CD4-positive, alpha-beta T cell (primary cell): ENCODE measurements at regions not wholly inside any gene's neighbourhood (a gene's known extent, or its start where the extent isn't known, plus 50 kb on each side); places are given as distances from the start of the nearest gene placed in this dataset.

Experiments
- ATAC-seq: fragments of 200-7000 bp; cut with Tn5 transposase; one replicate; pipeline ENCODE4 v1.10.0; 2022; ENCODE audit warnings: mild to moderate bottlenecking; ENCODE audit not compliant: poor library complexity
- CTCF ChIA-PET: fragments of 350-600 bp; sonication (Branson Sonifier 250); formaldehyde crosslinking; loops from one replicate; lab custom pipeline; 2021; ENCODE audit warnings: antibody characterized with exemption, inconsistent platforms; lab: Charles Lee
- POLR2A ChIA-PET: fragments of 350-600 bp; sonication (Branson Sonifier 250); formaldehyde crosslinking; loops from one replicate; lab custom pipeline; 2021; ENCODE audit warnings: antibody characterized with exemption, inconsistent platforms; lab: Charles Lee
- DNase-seq, 14 experiments: peaks; one replicate each; pipeline ENCODE4 v3.0.0-alpha.2; 2013 to 2020; ENCODE audit warnings: mixed read lengths in 2 of 14
- H3K27ac ChIP-seq, 2 donors: one replicate each; pipeline versions ENCODE4 v1.5.1 to v1.7.0; 2013; ENCODE audit warnings: low read length in 2 of 2, low read depth in 1 of 2, mild to moderate bottlenecking in 1 of 2
- H3K27me3 ChIP-seq, 2 experiments: 1 replicate in 1 of 2; 2 replicates in 1 of 2; pipeline versions ENCODE4 v1.6.1 to v1.7.0; 2013; ENCODE audit warnings: low read length in 2 of 2, control low read depth in 1 of 2, mild to moderate bottlenecking in 1 of 2, moderate library complexity in 1 of 2; ENCODE audit not compliant: insufficient read depth in 2 of 2, control insufficient read depth in 1 of 2
- H3K36me3 ChIP-seq: one replicate; pipeline ENCODE4 v1.6.1; 2013; ENCODE audit warnings: low read length, control low read depth; ENCODE audit not compliant: insufficient read depth
- H3K4me1 ChIP-seq: one replicate; pipeline ENCODE4 v1.6.1; 2013; ENCODE audit warnings: low read length, control low read depth; ENCODE audit not compliant: insufficient read depth
- H3K4me3 ChIP-seq: one replicate; pipeline ENCODE4 v1.5.1; 2013; ENCODE audit warnings: mild to moderate bottlenecking, low read length, moderate library complexity
- H3K9me3 ChIP-seq, 2 experiments: 1 replicate in 1 of 2; 2 replicates in 1 of 2; pipeline versions ENCODE4 v1.6.1 to v1.7.0; 2013; ENCODE audit warnings: low read length in 2 of 2, mild to moderate bottlenecking in 2 of 2, control low read depth in 1 of 2, moderate library complexity in 1 of 2; ENCODE audit not compliant: control insufficient read depth in 1 of 2, insufficient read depth in 1 of 2
- H3K27ac Mint-ChIP-seq: one replicate; pipeline ENCODE4 v1.8.0; 2020; ENCODE audit warnings: mixed read lengths
- H3K27me3 Mint-ChIP-seq: one replicate; pipeline ENCODE4 v1.8.0; 2021; ENCODE audit warnings: mixed read lengths
- H3K36me3 Mint-ChIP-seq: one replicate; pipeline ENCODE4 v1.8.0; 2021; ENCODE audit warnings: low read depth, mixed read lengths
- H3K4me1 Mint-ChIP-seq: one replicate; pipeline ENCODE4 v1.8.0; 2021; ENCODE audit warnings: low read depth, mixed read lengths
- H3K4me3 Mint-ChIP-seq: one replicate; pipeline ENCODE4 v1.8.0; 2020; ENCODE audit warnings: mild to moderate bottlenecking, mixed read lengths
- H3K9me3 Mint-ChIP-seq: one replicate; pipeline ENCODE4 v1.8.0; 2020; ENCODE audit warnings: mixed read lengths
- CTCF ChIP-seq: fragments of 200-600 bp; IDR thresholded peaks from one replicate; pipeline ENCODE4 v1.8.0; 2022; ENCODE audit warnings: antibody characterized with exemption, mild to moderate bottlenecking
- intact Hi-C, 2 experiments: fragments of 100-400 bp; cut with DNase I in 1 of 2; cut with micrococcal nuclease in 1 of 2; formaldehyde crosslinking; loops; one replicate each; pipeline versions ENCODE4 v1.15.1 to v1.9.0; 2023 to 2025; cut with DNase I, micrococcal nuclease

- ATAC-seq (no peak), DNase-seq (no peak)
- no peaks in the 10 kb centered on the region for H3K36me3 Mint-ChIP-seq
- H3K36me3 ChIP-seq = no peaks in the 10 kb centered on the region
- peaks cover 3% of the 10 kb centered on the region for H3K9me3 Mint-ChIP-seq
- peaks cover 0 to 6% of the 10 kb centered on the region in 2 experiments for H3K27me3 ChIP-seq
- no peak overlapping the region for H3K27ac Mint-ChIP-seq
- no peak for TF ChIP-seq CTCF
- intact Hi-C loops = no loop called here
- H3K27ac ChIP-seq = no peak overlapping the region
- H3K4me3 Mint-ChIP-seq = no peak overlapping the region
- H3K9me3 ChIP-seq = no peaks in the 10 kb centered on the region
- ChIA-PET CTCF (no interaction called here), POLR2A (no interaction called here)
- H3K4me1 ChIP-seq = no peaks in the 10 kb centered on the region
- H3K27me3 Mint-ChIP-seq = peaks cover 9% of the 10 kb centered on the region
- no peaks in the 10 kb centered on the region for H3K4me1 Mint-ChIP-seq
- H3K4me3 ChIP-seq = no peak overlapping the region
Observed at GRCh38 chr5:57581222-57581621, 98.6 kb upstream of the ACTBL2 start.

DNA sequence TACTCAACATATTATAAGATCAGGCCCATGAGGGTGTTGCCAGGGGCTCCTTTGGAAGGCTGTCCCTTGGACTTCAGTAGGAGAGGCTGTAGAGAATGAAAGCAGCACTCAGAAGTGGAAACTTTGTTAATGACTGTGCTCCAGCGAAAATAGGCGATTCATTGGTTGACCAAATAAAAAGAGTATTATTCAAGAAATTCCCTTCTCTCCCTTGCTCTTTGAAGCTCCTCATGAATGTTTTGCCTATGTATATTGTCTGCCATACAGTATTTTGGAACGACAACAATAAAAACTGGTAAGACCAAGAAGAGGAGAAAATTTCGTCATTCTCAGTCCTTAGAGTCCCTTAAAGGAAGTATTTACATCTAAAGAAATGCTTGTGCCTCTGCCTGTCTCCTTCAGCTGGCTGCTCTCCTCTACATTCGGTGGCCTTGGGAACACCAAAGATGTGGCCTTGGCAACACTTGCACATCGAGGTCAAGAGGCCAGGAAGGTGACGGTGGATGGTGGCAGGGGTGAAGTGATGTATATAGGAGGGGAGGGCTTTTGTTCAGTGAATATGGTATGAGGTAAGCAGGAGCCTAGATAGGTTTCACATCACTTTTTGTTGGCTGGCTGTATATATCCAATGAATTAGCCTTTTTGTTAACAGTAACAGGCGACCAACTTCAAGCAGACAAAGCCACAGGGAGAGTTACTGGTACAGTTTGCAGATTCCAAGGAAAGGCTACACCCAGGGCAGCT lies 95.0 kb upstream of the ACTBL2 start:
- Mint-ChIP-seq H3K4me1 (no peaks in the 10 kb centered on the region), H3K27me3 (peaks cover 9% of the 10 kb centered on the region), H3K36me3 (no peaks in the 10 kb centered on the region), H3K9me3 (peaks cover 3% of the 10 kb centered on the region), H3K27ac (no peak overlapping the region), H3K4me3 (no peak overlapping the region)
- Histone ChIP-seq H3K27me3 (peaks cover 0 to 6% of the 10 kb centered on the region in 2 experiments), H3K4me3 (no peak overlapping the region), H3K4me1 (no peaks in the 10 kb centered on the region), H3K36me3 (no peaks in the 10 kb centered on the region), H3K27ac (no peak overlapping the region), H3K9me3 (no peaks in the 10 kb centered on the region)
- intact Hi-C loops = no loop called here
- DNase-seq (no peak), ATAC-seq (no peak)
- ChIA-PET POLR2A (no interaction called here), CTCF (no interaction called here)
- TF ChIP-seq CTCF = no peak

GRCh38 chr5:57576317-57576716 lies 93.7 kb upstream of the ACTBL2 start:
- H3K36me3 ChIP-seq = no peaks in the 10 kb centered on the region
- Mint-ChIP-seq H3K9me3 (peaks cover 3% of the 10 kb centered on the region), H3K27ac (no peak overlapping the region), H3K4me3 (no peak overlapping the region), H3K27me3 (peaks cover 9% of the 10 kb centered on the region), H3K36me3 (no peaks in the 10 kb centered on the region), H3K4me1 (no peaks in the 10 kb centered on the region)
- H3K27me3 ChIP-seq = no peaks in the 10 kb centered on the region
- H3K4me1 ChIP-seq = no peaks in the 10 kb centered on the region
- ChIA-PET CTCF (no interaction called here), POLR2A (no interaction called here)
- DNase-seq (no peak), ATAC-seq (no peak)
- TF ChIP-seq CTCF = no peak
- H3K4me3 ChIP-seq = no peak overlapping the region
- intact Hi-C loops = no loop called here
- no peak overlapping the region for H3K27ac ChIP-seq
- no peaks in the 10 kb centered on the region for H3K9me3 ChIP-seq
